GM12891 (cell line): ENCODE measurements at regions not wholly inside any gene's neighbourhood (a gene's known extent, or its start where the extent isn't known, plus 50 kb on each side); places are given as distances from the start of the nearest gene placed in this dataset.

Source experiments
- DNase-seq: peaks from one replicate; pipeline ENCODE4 v3.0.0; 2011; ENCODE audit warnings: low spot score; ENCODE audit not compliant: insufficient read length
- FAIRE-seq: peaks from 2 replicates; lab custom pipeline; 2011; peaks lifted over from hg19 to GRCh38; lab: Jason Lieb, UNC
- PAX5 ChIP-seq: IDR thresholded peaks from 2 replicates; pipeline ENCODE4 v1.6.1; 2011; ENCODE audit warnings: low read length, moderate library complexity, mild to moderate bottlenecking; ENCODE audit not compliant: insufficient read depth, severe bottlenecking
- POLR2A ChIP-seq: IDR thresholded peaks from 2 replicates; pipeline ENCODE4 v1.6.1; 2011; ENCODE audit warnings: low read depth, low read length, control low read depth
- POLR2AphosphoS5 ChIP-seq: IDR thresholded peaks from 2 replicates; pipeline ENCODE4 v1.6.1; 2011; ENCODE audit warnings: low read depth, low read length, control low read depth
- POU2F2 ChIP-seq: IDR thresholded peaks from 2 replicates; pipeline ENCODE4 v1.6.1; 2011; ENCODE audit warnings: low read depth, mild to moderate bottlenecking, control low read depth, low read length, moderate library complexity
- SPI1 ChIP-seq: IDR thresholded peaks from 2 replicates; pipeline ENCODE4 v1.6.1; 2011; ENCODE audit warnings: low read depth, low read length, control low read depth
- TAF1 ChIP-seq: IDR thresholded peaks from 2 replicates; pipeline ENCODE4 v1.6.1; 2011; ENCODE audit warnings: low read depth, low read length, control low read depth

- FAIRE-seq: no peak
- DNase-seq: no peak
- TF ChIP-seq POLR2A (no peak), POLR2AphosphoS5 (no peak), PAX5 (no peak), POU2F2 (no peak), TAF1 (no peak), SPI1 (no peak)
Observed at GRCh38 chr10:76736392-76736791, 901.2 kb downstream of the KCNMA1 start.

DNA sequence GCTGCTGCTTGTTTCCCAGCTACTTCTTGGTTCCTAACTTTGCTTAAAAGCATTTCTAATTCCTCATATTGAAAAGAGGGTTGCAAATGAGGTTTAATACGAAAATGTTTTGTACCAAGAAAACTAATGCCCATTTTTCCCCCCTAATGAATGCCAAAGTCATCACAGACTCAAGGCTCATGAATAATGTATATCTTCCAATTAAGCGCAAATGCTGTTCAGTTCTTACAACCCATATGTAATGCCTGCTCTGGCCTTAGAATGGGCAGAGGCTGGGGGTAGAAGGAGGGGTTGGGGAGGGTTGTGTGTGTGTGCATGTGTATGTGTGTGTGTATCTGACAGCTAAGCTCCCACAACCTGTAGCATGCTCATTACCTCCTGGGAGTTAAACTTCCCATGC is 901.7 kb downstream of the KCNMA1 start:
- DNase-seq: no peak
- TF ChIP-seq PAX5 (no peak), TAF1 (no peak), POLR2AphosphoS5 (no peak), POU2F2 (no peak), SPI1 (no peak), POLR2A (no peak)
- FAIRE-seq: no peak

GRCh38 chr10:76733441-76733936 is 904.1 kb downstream of the KCNMA1 start:
- FAIRE-seq: no peak
- DNase-seq: no peak
- TF ChIP-seq SPI1 (no peak), POLR2AphosphoS5 (no peak), POU2F2 (no peak)

DNA sequence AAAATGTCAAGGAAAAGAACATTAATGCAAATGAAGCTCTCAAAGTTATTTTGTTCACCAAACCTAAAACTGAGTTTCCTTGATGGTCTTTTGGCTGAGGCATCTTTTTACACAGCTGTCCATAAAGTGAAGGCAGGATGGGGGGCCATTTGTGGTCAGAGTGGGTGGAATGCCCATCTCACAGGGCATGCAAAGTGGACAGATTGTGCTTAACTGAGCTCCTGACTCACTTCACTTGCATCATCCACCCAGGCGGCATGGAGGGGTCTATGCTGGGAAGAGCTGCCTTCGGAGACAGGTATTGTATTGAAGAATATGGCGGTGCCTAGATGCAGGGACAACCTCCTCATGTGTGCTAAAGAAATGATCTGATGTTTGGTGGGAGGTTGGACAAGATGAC is 905.3 kb downstream of the KCNMA1 start:
- DNase-seq (no peak), FAIRE-seq (no peak)
- no peak for TF ChIP-seq POU2F2
- TF ChIP-seq SPI1: no peak
- no peak for TF ChIP-seq PAX5

DNA sequence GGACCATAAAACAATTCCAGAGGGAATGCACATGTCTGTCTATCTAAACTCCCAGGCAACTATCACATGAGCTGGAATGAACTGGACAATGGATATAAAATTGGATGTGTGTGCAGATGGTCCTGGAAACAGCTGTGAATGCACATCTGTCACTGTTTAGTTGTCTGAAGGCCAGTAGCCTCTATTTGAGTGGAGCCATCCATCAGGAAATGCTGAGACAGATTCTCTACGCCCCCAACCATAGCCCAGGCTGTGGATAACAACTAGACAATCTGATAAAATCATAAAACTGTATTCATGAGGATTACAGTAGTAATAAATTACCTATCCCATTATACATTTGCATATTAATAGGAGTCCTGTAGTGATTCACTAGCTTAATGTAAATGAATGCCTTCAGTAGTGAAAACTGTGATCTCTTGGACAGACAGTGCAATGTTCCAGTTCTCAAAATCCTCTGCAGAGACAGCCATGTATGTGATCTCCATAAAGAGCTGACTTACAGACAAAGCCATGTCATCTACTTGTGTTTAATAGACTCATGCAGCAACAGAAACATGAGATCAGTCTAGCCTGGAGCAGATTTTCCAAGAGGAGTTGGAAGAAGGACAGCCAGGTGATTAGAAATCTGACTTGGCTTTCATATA is 907.6 kb downstream of the KCNMA1 start:
- no peak for FAIRE-seq
- DNase-seq: no peak
- TF ChIP-seq TAF1: no peak
- no peak for TF ChIP-seq POLR2AphosphoS5
- no peak for TF ChIP-seq SPI1
- TF ChIP-seq POU2F2: no peak
- TF ChIP-seq POLR2A: no peak
- no peak for TF ChIP-seq PAX5

GRCh38 chr10:76729346-76729745 is 908.3 kb downstream of the KCNMA1 start:
- no peak for TF ChIP-seq POLR2A
- TF ChIP-seq PAX5: no peak
- TF ChIP-seq SPI1: no peak
- TF ChIP-seq TAF1: no peak
- TF ChIP-seq POU2F2: no peak
- TF ChIP-seq POLR2AphosphoS5: no peak
- FAIRE-seq (no peak), DNase-seq (no peak)

DNA sequence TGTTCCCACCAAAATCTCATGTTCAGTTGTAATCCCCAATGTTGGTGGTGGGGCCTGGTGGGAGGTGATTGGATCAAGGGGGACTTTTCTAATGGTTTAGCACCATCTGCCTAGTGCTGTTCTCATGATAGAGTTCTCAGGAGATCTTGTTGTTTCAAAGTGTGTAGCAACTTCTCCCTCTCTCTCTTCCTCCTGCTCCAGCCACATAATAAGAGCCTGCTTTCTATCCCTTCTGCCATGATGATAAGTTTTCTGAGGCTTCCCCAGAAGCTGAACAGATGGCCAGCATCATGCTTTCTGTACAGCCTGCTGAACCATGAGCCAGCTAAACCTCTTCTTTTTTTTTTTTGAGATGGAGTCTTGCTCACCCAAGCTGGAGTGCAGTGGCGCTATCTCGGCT is 910.6 kb downstream of the KCNMA1 start:
- TF ChIP-seq POU2F2 (no peak), POLR2AphosphoS5 (no peak), TAF1 (no peak), PAX5 (no peak), POLR2A (no peak)
- DNase-seq (no peak), FAIRE-seq (no peak)

- no peak for FAIRE-seq
- TF ChIP-seq SPI1: no peak
- no peak for TF ChIP-seq POLR2AphosphoS5
- no peak for TF ChIP-seq POLR2A
- no peak for TF ChIP-seq PAX5
- no peak for TF ChIP-seq TAF1
- no peak for TF ChIP-seq POU2F2
- no peak for DNase-seq
Observed at GRCh38 chr10:76723844-76724243, 913.8 kb downstream of the KCNMA1 start.

- no peak for FAIRE-seq
- no peak for DNase-seq
- TF ChIP-seq POLR2AphosphoS5 (no peak), PAX5 (no peak), TAF1 (no peak), POU2F2 (no peak), SPI1 (no peak), POLR2A (no peak)
Observed at GRCh38 chr10:76721891-76722505, 915.6 kb downstream of the KCNMA1 start.
